HEK293 (cell line): ENCODE measurements at regions not wholly inside any gene's neighbourhood (a gene's known extent, or its start where the extent isn't known, plus 50 kb on each side); places are given as distances from the start of the nearest gene placed in this dataset.

Experiments
- CTCF ChIA-PET: fragments of 350-600 bp; formaldehyde crosslinking; extraction: SDS; loops from one replicate; lab custom pipeline; 2021; ENCODE audit warnings: antibody characterized with exemption; lab: Yijun Ruan, JAX
- POLR2A ChIA-PET: fragments of 300-600 bp; formaldehyde crosslinking; extraction: SDS; loops from one replicate; lab custom pipeline; 2020; ENCODE audit warnings: antibody characterized with exemption, inconsistent platforms; lab: Yijun Ruan, JAX
- H3K27ac ChIP-seq: fragments of 200-500 bp; sonication (Bioruptor generic); 2 replicates; pipeline ENCODE4 v1.5.1; 2014; ENCODE audit warnings: low read depth, low read length, control low read depth, inconsistent platforms; ENCODE audit errors: extremely low read depth
- H3K36me3 ChIP-seq, 2 experiments: fragments of 200-500 bp in 1 of 2; sonication (Bioruptor generic) in 1 of 2; 1 replicate in 1 of 2; 2 replicates in 1 of 2; pipeline ENCODE4 v1.5.1; 2014 to 2017; ENCODE audit warnings: inconsistent platforms in 2 of 2, low read length in 2 of 2; ENCODE audit not compliant: control insufficient read depth in 2 of 2, insufficient read depth in 1 of 2
- H3K4me1 ChIP-seq: fragments of 200-500 bp; sonication (Bioruptor generic); 2 replicates; pipeline ENCODE4 v1.5.1; 2014; ENCODE audit warnings: mild to moderate bottlenecking, low read length, inconsistent platforms; ENCODE audit not compliant: control insufficient read depth, insufficient read depth
- H3K4me3 ChIP-seq: 2 replicates; pipeline ENCODE4 v1.5.1; 2011; ENCODE audit warnings: low read depth, mild to moderate bottlenecking, control low read depth, low read length, moderate library complexity
- H3K9me3 ChIP-seq: fragments of 200-500 bp; sonication (Bioruptor generic); 2 replicates; pipeline ENCODE4 v1.5.1; 2014; ENCODE audit warnings: low read depth, low read length, inconsistent platforms; ENCODE audit not compliant: control insufficient read depth, insufficient read depth
- GLI4 ChIP-seq: fragments of 450-650 bp; formaldehyde crosslinking; IDR thresholded peaks from 2 replicates; pipeline ENCODE4 v1.5.1; 2016; ENCODE audit warnings: missing biosample characterization, missing genetic modification characterization
- HOXA7 ChIP-seq: sonication (generic); formaldehyde crosslinking; IDR thresholded peaks from 2 replicates; pipeline ENCODE4 v1.8.1; 2022; ENCODE audit warnings: missing genetic modification reagents, borderline replicate concordance
- IKZF3 ChIP-seq: fragments of 450-650 bp; IDR thresholded peaks from 2 replicates; pipeline ENCODE4 v1.5.0; 2018; ENCODE audit warnings: missing biosample characterization, mild to moderate bottlenecking, missing genetic modification characterization, moderate library complexity
- RBAK ChIP-seq: fragments of 450-650 bp; formaldehyde crosslinking; IDR thresholded peaks from 2 replicates; pipeline ENCODE4 v1.5.1; 2016; ENCODE audit warnings: missing biosample characterization, missing genetic modification characterization
- SALL2 ChIP-seq: fragments of 450-650 bp; formaldehyde crosslinking; IDR thresholded peaks from 2 replicates; pipeline ENCODE4 v1.5.0; 2017; ENCODE audit warnings: missing biosample characterization, mild to moderate bottlenecking, missing genetic modification characterization, borderline replicate concordance
- YY2 ChIP-seq: fragments of 450-650 bp; formaldehyde crosslinking; IDR thresholded peaks from 2 replicates; pipeline ENCODE4 v1.5.1; 2016; ENCODE audit warnings: missing biosample characterization, missing genetic modification characterization
- ZIC2 ChIP-seq: fragments of 450-650 bp; formaldehyde crosslinking; IDR thresholded peaks from 2 replicates; pipeline ENCODE4 v1.5.1; 2016; ENCODE audit warnings: missing biosample characterization, missing genetic modification characterization
- ZNF112 ChIP-seq: fragments of 450-650 bp; formaldehyde crosslinking; IDR thresholded peaks from 2 replicates; pipeline ENCODE4 v1.5.0; 2017; ENCODE audit warnings: missing biosample characterization, missing genetic modification characterization
- ZNF121 ChIP-seq: fragments of 450-650 bp; formaldehyde crosslinking; IDR thresholded peaks from 2 replicates; pipeline ENCODE4 v1.5.1; 2016; ENCODE audit warnings: missing biosample characterization, missing genetic modification characterization
- ZNF155 ChIP-seq: fragments of 450-650 bp; formaldehyde crosslinking; IDR thresholded peaks from 2 replicates; pipeline ENCODE4 v1.5.1; 2016; ENCODE audit warnings: missing biosample characterization, missing genetic modification characterization
- ZNF214 ChIP-seq: fragments of 450-650 bp; formaldehyde crosslinking; IDR thresholded peaks from 2 replicates; pipeline ENCODE4 v1.5.1; 2017; ENCODE audit warnings: missing biosample characterization, mild to moderate bottlenecking, missing genetic modification characterization, borderline replicate concordance
- ZNF248 ChIP-seq: fragments of 450-650 bp; formaldehyde crosslinking; IDR thresholded peaks from 2 replicates; pipeline ENCODE4 v1.5.1; 2017; ENCODE audit warnings: missing biosample characterization, missing genetic modification characterization
- ZNF37A ChIP-seq: fragments of 450-650 bp; IDR thresholded peaks from 2 replicates; pipeline ENCODE4 v1.5.1; 2018; ENCODE audit warnings: missing biosample characterization, missing genetic modification characterization
- ZNF416 ChIP-seq: fragments of 450-650 bp; formaldehyde crosslinking; IDR thresholded peaks from 2 replicates; pipeline ENCODE4 v1.5.1; 2016; ENCODE audit warnings: missing biosample characterization, missing genetic modification characterization
- ZNF555 ChIP-seq: fragments of 450-650 bp; formaldehyde crosslinking; conservative IDR thresholded peaks from 2 replicates; pipeline ENCODE4 v1.5.1; 2017; ENCODE audit warnings: missing biosample characterization, mild to moderate bottlenecking, missing genetic modification characterization, inconsistent platforms
- ZNF596 ChIP-seq: fragments of 450-650 bp; IDR thresholded peaks from 2 replicates; pipeline ENCODE4 v1.5.0; 2018; ENCODE audit warnings: missing biosample characterization, mild to moderate bottlenecking, missing genetic modification characterization, moderate library complexity
- ZNF610 ChIP-seq: fragments of 450-650 bp; formaldehyde crosslinking; IDR thresholded peaks from 2 replicates; pipeline ENCODE4 v1.5.1; 2016; ENCODE audit warnings: missing biosample characterization, missing genetic modification characterization, borderline replicate concordance
- ZNF623 ChIP-seq: fragments of 450-650 bp; formaldehyde crosslinking; IDR thresholded peaks from 2 replicates; pipeline ENCODE4 v1.5.1; 2016; ENCODE audit warnings: missing biosample characterization, missing genetic modification characterization
- ZNF624 ChIP-seq: fragments of 450-650 bp; formaldehyde crosslinking; IDR thresholded peaks from 2 replicates; pipeline ENCODE4 v1.5.1; 2017; ENCODE audit warnings: missing biosample characterization, missing genetic modification characterization
- ZNF785 ChIP-seq: fragments of 450-650 bp; formaldehyde crosslinking; IDR thresholded peaks from 2 replicates; pipeline ENCODE4 v1.5.1; 2016; ENCODE audit warnings: missing biosample characterization, missing genetic modification characterization
- TF ChIP-seq, protein P1 (sequence below): fragments of 450-650 bp; IDR thresholded peaks from 2 replicates; pipeline ENCODE4 v1.5.1; 2018; ENCODE audit warnings: missing biosample characterization, missing genetic modification characterization
- TF ChIP-seq, protein P2 (sequence below): fragments of 450-650 bp; formaldehyde crosslinking; IDR thresholded peaks from 2 replicates; pipeline ENCODE4 v1.5.1; 2016; ENCODE audit warnings: missing biosample characterization, missing genetic modification characterization, low read depth
- TF ChIP-seq, protein P3 (sequence below): fragments of 450-650 bp; formaldehyde crosslinking; IDR thresholded peaks from 2 replicates; pipeline ENCODE4 v1.5.1; 2016; ENCODE audit warnings: missing biosample characterization, missing genetic modification characterization
- TF ChIP-seq, protein P4 (sequence below): fragments of 450-650 bp; formaldehyde crosslinking; IDR thresholded peaks from 2 replicates; pipeline ENCODE4 v1.5.1; 2017; ENCODE audit warnings: missing biosample characterization, mild to moderate bottlenecking, missing genetic modification characterization, moderate library complexity

DNA sequence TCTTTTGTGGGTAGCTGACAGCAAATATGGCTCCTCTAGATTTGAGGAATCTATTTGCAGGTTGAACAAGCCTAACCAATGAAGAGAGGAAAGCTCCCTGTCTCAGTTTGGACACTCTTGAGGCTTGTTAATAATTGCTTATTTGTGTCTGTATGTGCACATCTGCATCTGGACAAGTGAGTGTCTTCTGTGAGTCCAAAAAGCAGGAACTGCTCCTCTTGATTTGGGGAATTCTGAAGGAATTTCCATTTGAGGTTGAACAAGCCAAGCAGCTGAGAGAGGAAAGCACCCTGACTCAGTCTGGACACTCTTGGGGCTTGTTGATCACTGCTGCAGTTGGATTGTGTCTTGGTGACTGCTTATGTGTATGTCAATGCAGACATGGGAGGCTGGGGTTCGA is 211.6 kb downstream of the DTWD2 start (continued):
- TF ChIP-seq SALL2 (tag by site-specific recombination) (no peak), ZNF624 (no peak), ZNF37A (no peak)

DNA sequence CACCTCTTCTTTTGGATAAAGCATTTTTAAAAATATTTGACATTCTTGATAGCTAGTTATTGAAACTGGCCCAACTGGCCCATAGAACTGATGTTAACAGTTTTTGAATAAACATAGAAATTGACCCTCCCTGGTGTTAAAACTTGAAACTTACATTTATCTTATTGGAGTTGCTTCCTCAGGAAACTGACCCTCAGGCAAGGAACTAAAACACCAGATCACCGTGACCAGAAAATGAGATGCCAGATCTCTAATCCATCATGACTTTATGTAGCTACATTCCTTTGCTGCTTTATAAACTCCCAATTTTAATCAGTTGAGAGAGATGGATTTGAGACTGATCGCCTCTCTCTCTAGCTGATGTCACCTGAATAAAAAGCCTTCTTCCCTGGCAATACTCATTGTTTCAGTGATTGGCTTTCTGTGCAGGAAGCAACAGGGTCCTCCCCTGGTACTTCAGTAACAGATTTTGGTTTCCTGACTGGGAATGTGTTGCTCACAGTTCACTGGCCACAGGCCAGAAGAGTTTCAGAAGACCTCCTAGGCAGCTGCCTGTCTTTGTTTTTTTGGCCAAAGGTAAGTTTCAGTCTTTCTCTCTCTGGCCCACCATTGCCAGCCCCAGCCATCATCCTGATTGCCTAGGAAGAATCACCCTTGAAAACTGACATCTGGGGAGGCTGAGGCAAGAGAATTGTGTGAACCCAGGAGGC is 212.4 kb downstream of the DTWD2 start:
- no peak overlapping the region for H3K4me3 ChIP-seq
- no peaks in the 10 kb centered on the region for H3K9me3 ChIP-seq
- H3K36me3 ChIP-seq, result no peaks in the 10 kb centered on the region
- no peaks in the 10 kb centered on the region for H3K4me1 ChIP-seq
- POLR2A ChIA-PET, result no interaction called here
- no peak overlapping the region for H3K27ac ChIP-seq
- TF ChIP-seq, protein P1, sequence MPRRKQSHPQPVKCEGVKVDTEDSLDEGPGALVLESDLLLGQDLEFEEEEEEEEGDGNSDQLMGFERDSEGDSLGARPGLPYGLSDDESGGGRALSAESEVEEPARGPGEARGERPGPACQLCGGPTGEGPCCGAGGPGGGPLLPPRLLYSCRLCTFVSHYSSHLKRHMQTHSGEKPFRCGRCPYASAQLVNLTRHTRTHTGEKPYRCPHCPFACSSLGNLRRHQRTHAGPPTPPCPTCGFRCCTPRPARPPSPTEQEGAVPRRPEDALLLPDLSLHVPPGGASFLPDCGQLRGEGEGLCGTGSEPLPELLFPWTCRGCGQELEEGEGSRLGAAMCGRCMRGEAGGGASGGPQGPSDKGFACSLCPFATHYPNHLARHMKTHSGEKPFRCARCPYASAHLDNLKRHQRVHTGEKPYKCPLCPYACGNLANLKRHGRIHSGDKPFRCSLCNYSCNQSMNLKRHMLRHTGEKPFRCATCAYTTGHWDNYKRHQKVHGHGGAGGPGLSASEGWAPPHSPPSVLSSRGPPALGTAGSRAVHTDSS, result no peak
- no peak for TF ChIP-seq ZNF610 (tag by site-specific recombination)
- TF ChIP-seq GLI4, result no peak
- TF ChIP-seq ZNF155 (tag by site-specific recombination), result no peak
- TF ChIP-seq ZNF596 (tag by site-specific recombination), result no peak
- TF ChIP-seq IKZF3, result no peak
- no peak for TF ChIP-seq HOXA7
- no peak for TF ChIP-seq ZNF416 (tag by site-specific recombination)
- TF ChIP-seq ZIC2 (tag by site-specific recombination), result no peak
- TF ChIP-seq ZNF112 (tag by site-specific recombination), result no peak
- no peak for TF ChIP-seq ZNF623
- TF ChIP-seq YY2 (tag by site-specific recombination), result no peak
- TF ChIP-seq, protein P2, sequence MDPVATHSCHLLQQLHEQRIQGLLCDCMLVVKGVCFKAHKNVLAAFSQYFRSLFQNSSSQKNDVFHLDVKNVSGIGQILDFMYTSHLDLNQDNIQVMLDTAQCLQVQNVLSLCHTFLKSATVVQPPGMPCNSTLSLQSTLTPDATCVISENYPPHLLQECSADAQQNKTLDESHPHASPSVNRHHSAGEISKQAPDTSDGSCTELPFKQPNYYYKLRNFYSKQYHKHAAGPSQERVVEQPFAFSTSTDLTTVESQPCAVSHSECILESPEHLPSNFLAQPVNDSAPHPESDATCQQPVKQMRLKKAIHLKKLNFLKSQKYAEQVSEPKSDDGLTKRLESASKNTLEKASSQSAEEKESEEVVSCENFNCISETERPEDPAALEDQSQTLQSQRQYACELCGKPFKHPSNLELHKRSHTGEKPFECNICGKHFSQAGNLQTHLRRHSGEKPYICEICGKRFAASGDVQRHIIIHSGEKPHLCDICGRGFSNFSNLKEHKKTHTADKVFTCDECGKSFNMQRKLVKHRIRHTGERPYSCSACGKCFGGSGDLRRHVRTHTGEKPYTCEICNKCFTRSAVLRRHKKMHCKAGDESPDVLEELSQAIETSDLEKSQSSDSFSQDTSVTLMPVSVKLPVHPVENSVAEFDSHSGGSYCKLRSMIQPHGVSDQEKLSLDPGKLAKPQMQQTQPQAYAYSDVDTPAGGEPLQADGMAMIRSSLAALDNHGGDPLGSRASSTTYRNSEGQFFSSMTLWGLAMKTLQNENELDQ (tag by site-specific recombination), result no peak
- no peak for TF ChIP-seq ZNF555 (tag by site-specific recombination)
- no peak for TF ChIP-seq ZNF214 (tag by site-specific recombination)
- TF ChIP-seq, protein P3, sequence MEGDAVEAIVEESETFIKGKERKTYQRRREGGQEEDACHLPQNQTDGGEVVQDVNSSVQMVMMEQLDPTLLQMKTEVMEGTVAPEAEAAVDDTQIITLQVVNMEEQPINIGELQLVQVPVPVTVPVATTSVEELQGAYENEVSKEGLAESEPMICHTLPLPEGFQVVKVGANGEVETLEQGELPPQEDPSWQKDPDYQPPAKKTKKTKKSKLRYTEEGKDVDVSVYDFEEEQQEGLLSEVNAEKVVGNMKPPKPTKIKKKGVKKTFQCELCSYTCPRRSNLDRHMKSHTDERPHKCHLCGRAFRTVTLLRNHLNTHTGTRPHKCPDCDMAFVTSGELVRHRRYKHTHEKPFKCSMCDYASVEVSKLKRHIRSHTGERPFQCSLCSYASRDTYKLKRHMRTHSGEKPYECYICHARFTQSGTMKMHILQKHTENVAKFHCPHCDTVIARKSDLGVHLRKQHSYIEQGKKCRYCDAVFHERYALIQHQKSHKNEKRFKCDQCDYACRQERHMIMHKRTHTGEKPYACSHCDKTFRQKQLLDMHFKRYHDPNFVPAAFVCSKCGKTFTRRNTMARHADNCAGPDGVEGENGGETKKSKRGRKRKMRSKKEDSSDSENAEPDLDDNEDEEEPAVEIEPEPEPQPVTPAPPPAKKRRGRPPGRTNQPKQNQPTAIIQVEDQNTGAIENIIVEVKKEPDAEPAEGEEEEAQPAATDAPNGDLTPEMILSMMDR (tag by site-specific recombination), result no peak
- CTCF ChIA-PET, result interaction anchor here (0.6 to 1.8 kb wide), 2 partner anchors 16 to 151 kb away, joined by 5 to 7 read pairs; no protein-coding TSS in a partner anchor

DNA sequence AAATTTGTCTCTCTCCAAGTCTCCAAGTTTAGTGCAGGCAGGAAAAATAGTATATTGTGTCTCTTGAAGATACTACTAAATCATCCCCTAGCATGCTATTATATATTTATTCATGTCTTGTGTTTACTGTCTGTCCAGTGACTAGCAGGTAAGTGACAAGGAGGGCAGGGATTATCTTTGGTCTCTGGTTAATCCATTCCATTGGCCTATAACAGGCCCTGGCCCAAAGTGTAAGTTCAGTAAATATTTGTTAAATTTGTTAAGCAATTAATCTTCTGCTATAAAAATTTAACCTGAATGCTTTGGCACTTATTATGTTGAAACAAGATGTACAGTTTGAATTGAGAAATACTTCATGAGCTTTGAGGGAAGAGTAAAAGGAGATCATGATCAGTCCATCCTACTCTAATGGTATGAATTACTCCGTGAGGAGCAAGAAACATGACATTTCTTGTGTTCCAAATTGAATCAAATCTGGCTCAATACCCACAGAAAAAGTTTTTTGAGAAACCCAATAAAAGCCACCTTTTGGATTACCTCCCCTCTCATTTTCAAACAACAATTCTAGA is 219.7 kb downstream of the DTWD2 start:
- CTCF ChIA-PET, result interaction anchor here (1.0 kb wide), 1 partner anchor 24 kb away, joined by 8 read pairs; no protein-coding TSS in a partner anchor
- TF ChIP-seq ZNF121 (tag by site-specific recombination), result no peak
- TF ChIP-seq, protein P4, sequence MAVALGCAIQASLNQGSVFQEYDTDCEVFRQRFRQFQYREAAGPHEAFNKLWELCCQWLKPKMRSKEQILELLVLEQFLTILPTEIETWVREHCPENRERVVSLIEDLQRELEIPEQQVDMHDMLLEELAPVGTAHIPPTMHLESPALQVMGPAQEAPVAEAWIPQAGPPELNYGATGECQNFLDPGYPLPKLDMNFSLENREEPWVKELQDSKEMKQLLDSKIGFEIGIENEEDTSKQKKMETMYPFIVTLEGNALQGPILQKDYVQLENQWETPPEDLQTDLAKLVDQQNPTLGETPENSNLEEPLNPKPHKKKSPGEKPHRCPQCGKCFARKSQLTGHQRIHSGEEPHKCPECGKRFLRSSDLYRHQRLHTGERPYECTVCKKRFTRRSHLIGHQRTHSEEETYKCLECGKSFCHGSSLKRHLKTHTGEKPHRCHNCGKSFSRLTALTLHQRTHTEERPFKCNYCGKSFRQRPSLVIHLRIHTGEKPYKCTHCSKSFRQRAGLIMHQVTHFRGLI (tag by site-specific recombination), result no peak
- TF ChIP-seq RBAK (tag by site-specific recombination), result no peak
- TF ChIP-seq ZNF248 (tag by site-specific recombination), result no peak
- TF ChIP-seq ZNF785, result no peak
- POLR2A ChIA-PET, result no interaction called here
- no peaks in the 10 kb centered on the region for H3K36me3 ChIP-seq
- H3K9me3 ChIP-seq, result no peaks in the 10 kb centered on the region
- H3K4me3 ChIP-seq, result no peak overlapping the region
- H3K27ac ChIP-seq, result no peak overlapping the region
- H3K4me1 ChIP-seq, result no peaks in the 10 kb centered on the region
